Left renal cortex interstitium (tissue), 4 donors: ENCODE measurements at regions not wholly inside any gene's neighbourhood (a gene's known extent, or its start where the extent isn't known, plus 50 kb on each side); places are given as distances from the start of the nearest gene placed in this dataset.
"Not testable (repeated sequence)": the region's sequence is repeated elsewhere in the genome, so short reads cannot be mapped to it uniquely, and the experiment has no call there.

Experiments used
- DNase-seq, 4 donors: peaks; one replicate each; pipeline ENCODE4 v3.0.0-alpha.2; 2013; ENCODE audit warnings: low read depth in 4 of 4, low spot score in 2 of 4, missing footprints in 1 of 4

GRCh38 chr12:34301251-34302130 lies 279.2 kb downstream of the ALG10 start:
- DNase-seq, result no peak

GRCh38 chr12:34302131-34302885 lies 280.0 kb downstream of the ALG10 start:
- DNase-seq, result no peak

GRCh38 chr12:34303091-34303870 lies 281.0 kb downstream of the ALG10 start:
- no peak for DNase-seq

- DNase-seq, result no peak
Measured at GRCh38 chr12:34304001-34304400, 281.7 kb downstream of the ALG10 start.

- DNase-seq, result no peak
Measured at GRCh38 chr12:34304546-34304945, 282.2 kb downstream of the ALG10 start.

GRCh38 chr12:34305176-34305575 lies 282.9 kb downstream of the ALG10 start:
- no peak for DNase-seq

- no peak for DNase-seq
Measured at GRCh38 chr12:34306133-34306830, 284.0 kb downstream of the ALG10 start.

- not testable (repeated sequence) for DNase-seq
Measured at GRCh38 chr12:34309806-34310804, 287.8 kb downstream of the ALG10 start.

- DNase-seq, result no peak
Measured at GRCh38 chr12:34311337-34311736, 289.0 kb downstream of the ALG10 start.

- no peak for DNase-seq
Measured at GRCh38 chr12:34327671-34328070, 305.4 kb downstream of the ALG10 start.

GRCh38 chr12:34333337-34333736 lies 311.0 kb downstream of the ALG10 start:
- DNase-seq, result no peak

GRCh38 chr12:34334538-34334937 lies 312.2 kb downstream of the ALG10 start:
- no peak for DNase-seq

GRCh38 chr12:34334953-34335743 lies 312.9 kb downstream of the ALG10 start:
- DNase-seq, result no peak

- no peak for DNase-seq
Measured at GRCh38 chr12:34335819-34336262, 313.5 kb downstream of the ALG10 start.

- DNase-seq, result no peak
Measured at GRCh38 chr12:34336619-34337465, 314.5 kb downstream of the ALG10 start.

- DNase-seq, result no peak
Measured at GRCh38 chr12:34338751-34339150, 316.5 kb downstream of the ALG10 start.

GRCh38 chr12:34339922-34340321 lies 317.6 kb downstream of the ALG10 start:
- no peak for DNase-seq
